ENCODE measurements at regions not wholly inside any gene's neighbourhood (a gene's known extent, or its start where the extent isn't known, plus 50 kb on each side); places are given as distances from the start of the nearest gene placed in this dataset.
"Not testable (repeated sequence)": the region's sequence is repeated elsewhere in the genome, so short reads cannot be mapped to it uniquely, and the experiment has no call there.

- ATAC-seq (no peak), DNase-seq (no peak)
- H3K27me3 Mint-ChIP-seq, result no peaks in the 10 kb centered on the region
- H3K9me3 Mint-ChIP-seq (ENCODE audit: low read depth), result no peaks in the 10 kb centered on the region
- CTCF ChIA-PET, result no interaction called here
- H3K27ac Mint-ChIP-seq, result peak overlapping the region; percentile 73
- peaks cover 2% of the 10 kb centered on the region for H3K4me1 Mint-ChIP-seq
- no peaks in the 10 kb centered on the region for H3K36me3 Mint-ChIP-seq
- peak overlapping the region; percentile 28 for H3K4me3 Mint-ChIP-seq
These were observed 323.5 kb downstream of the DAD1 start for GRCh38 chr14:22265319-22266141.

GRCh38 chr14:22264759-22265158, 324.3 kb downstream of the DAD1 start:
- Mint-ChIP-seq H3K4me3 (no peak overlapping the region), H3K27ac (no peak overlapping the region), H3K4me1 (peaks cover 2% of the 10 kb centered on the region), H3K9me3 (ENCODE audit: low read depth) (no peaks in the 10 kb centered on the region), H3K27me3 (no peaks in the 10 kb centered on the region), H3K36me3 (no peaks in the 10 kb centered on the region)
- no peak for ATAC-seq
- no peak for DNase-seq
- CTCF ChIA-PET, result no interaction called here

GRCh38 chr14:22263961-22264360, 325.1 kb downstream of the DAD1 start:
- ATAC-seq (no peak), DNase-seq (no peak)
- Mint-ChIP-seq H3K4me3 (no peak overlapping the region), H3K4me1 (peaks cover 2% of the 10 kb centered on the region), H3K36me3 (no peaks in the 10 kb centered on the region), H3K27ac (no peak overlapping the region), H3K27me3 (no peaks in the 10 kb centered on the region), H3K9me3 (ENCODE audit: low read depth) (no peaks in the 10 kb centered on the region)
- CTCF ChIA-PET, result no interaction called here

- Mint-ChIP-seq H3K4me3 (no peak overlapping the region), H3K9me3 (ENCODE audit: low read depth) (no peaks in the 10 kb centered on the region), H3K27me3 (no peaks in the 10 kb centered on the region), H3K27ac (no peak overlapping the region), H3K4me1 (peaks cover 2% of the 10 kb centered on the region), H3K36me3 (no peaks in the 10 kb centered on the region)
- no peak for DNase-seq
- ATAC-seq, result no peak
- CTCF ChIA-PET, result no interaction called here
These were observed 326.1 kb downstream of the DAD1 start for GRCh38 chr14:22262881-22263280.

GRCh38 chr14:22255017-22255950, 333.7 kb downstream of the DAD1 start:
- ATAC-seq (no peak), DNase-seq (no peak)
- Mint-ChIP-seq H3K27me3 (no peaks in the 10 kb centered on the region), H3K4me3 (no peak overlapping the region), H3K36me3 (no peaks in the 10 kb centered on the region), H3K4me1 (no peaks in the 10 kb centered on the region), H3K27ac (no peak overlapping the region), H3K9me3 (ENCODE audit: low read depth) (no peaks in the 10 kb centered on the region)
- CTCF ChIA-PET, result no interaction called here

GRCh38 chr14:22252686-22253085, 336.3 kb downstream of the DAD1 start:
- no peaks in the 10 kb centered on the region for H3K36me3 Mint-ChIP-seq
- CTCF ChIA-PET, result no interaction called here
- H3K4me3 Mint-ChIP-seq, result no peak overlapping the region
- no peak for ATAC-seq
- H3K9me3 Mint-ChIP-seq (ENCODE audit: low read depth), result no peaks in the 10 kb centered on the region
- DNase-seq, result no peak
- no peaks in the 10 kb centered on the region for H3K27me3 Mint-ChIP-seq
- H3K4me1 Mint-ChIP-seq, result no peaks in the 10 kb centered on the region
- H3K27ac Mint-ChIP-seq, result no peak overlapping the region

GRCh38 chr14:22251090-22251489, 337.9 kb downstream of the DAD1 start:
- H3K9me3 Mint-ChIP-seq (ENCODE audit: low read depth), result no peaks in the 10 kb centered on the region
- no peaks in the 10 kb centered on the region for H3K27me3 Mint-ChIP-seq
- CTCF ChIA-PET, result no interaction called here
- H3K36me3 Mint-ChIP-seq, result no peaks in the 10 kb centered on the region
- no peak overlapping the region for H3K4me3 Mint-ChIP-seq
- DNase-seq, result no peak
- H3K27ac Mint-ChIP-seq, result no peak overlapping the region
- no peaks in the 10 kb centered on the region for H3K4me1 Mint-ChIP-seq
- ATAC-seq, result no peak

GRCh38 chr14:22249770-22250169, 339.3 kb downstream of the DAD1 start:
- Mint-ChIP-seq H3K27me3 (no peaks in the 10 kb centered on the region), H3K4me3 (no peak overlapping the region), H3K9me3 (ENCODE audit: low read depth) (no peaks in the 10 kb centered on the region), H3K27ac (no peak overlapping the region), H3K36me3 (no peaks in the 10 kb centered on the region), H3K4me1 (no peaks in the 10 kb centered on the region)
- CTCF ChIA-PET, result no interaction called here
- DNase-seq, result no peak
- ATAC-seq, result no peak

GRCh38 chr14:22243971-22244581, 344.9 kb downstream of the DAD1 start:
- DNase-seq (no peak), ATAC-seq (no peak)
- no peaks in the 10 kb centered on the region for H3K27me3 Mint-ChIP-seq
- H3K4me1 Mint-ChIP-seq, result no peaks in the 10 kb centered on the region
- no peak overlapping the region for H3K4me3 Mint-ChIP-seq
- H3K27ac Mint-ChIP-seq, result no peak overlapping the region
- H3K36me3 Mint-ChIP-seq, result no peaks in the 10 kb centered on the region
- H3K9me3 Mint-ChIP-seq (ENCODE audit: low read depth), result no peaks in the 10 kb centered on the region
- CTCF ChIA-PET, result no interaction called here

GRCh38 chr14:22238320-22238719, 350.7 kb downstream of the DAD1 start:
- CTCF ChIA-PET; H3K4me3 Mint-ChIP-seq; H3K9me3 Mint-ChIP-seq (ENCODE audit: low read depth): not testable (repeated sequence)

GRCh38 chr14:22233377-22233776, 355.6 kb downstream of the DAD1 start:
- Mint-ChIP-seq H3K4me1 (peaks cover 2% of the 10 kb centered on the region), H3K9me3 (ENCODE audit: low read depth) (no peaks in the 10 kb centered on the region), H3K36me3 (no peaks in the 10 kb centered on the region), H3K4me3 (no peak overlapping the region), H3K27me3 (no peaks in the 10 kb centered on the region), H3K27ac (no peak overlapping the region)
- CTCF ChIA-PET, result no interaction called here
- ATAC-seq (no peak), DNase-seq (no peak)

More at GRCh38 chr14:22238320-22238719, 350.7 kb downstream of the DAD1 start:
- ATAC-seq, H3K27me3 Mint-ChIP-seq, H3K27ac Mint-ChIP-seq, DNase-seq, H3K4me1 Mint-ChIP-seq, H3K36me3 Mint-ChIP-seq: not testable (repeated sequence)

- Mint-ChIP-seq H3K27me3 (no peaks in the 10 kb centered on the region), H3K4me3 (no peak overlapping the region), H3K27ac (no peak overlapping the region), H3K4me1 (peaks cover 2% of the 10 kb centered on the region), H3K9me3 (ENCODE audit: low read depth) (no peaks in the 10 kb centered on the region), H3K36me3 (no peaks in the 10 kb centered on the region)
- DNase-seq (no peak), ATAC-seq (no peak)
- CTCF ChIA-PET, result no interaction called here
These were observed 356.1 kb downstream of the DAD1 start for GRCh38 chr14:22232933-22233332.

- DNase-seq (no peak), ATAC-seq (no peak)
- H3K36me3 Mint-ChIP-seq, result no peaks in the 10 kb centered on the region
These were observed 356.5 kb downstream of the DAD1 start for GRCh38 chr14:22232486-22232885.

More at GRCh38 chr14:22232486-22232885, 356.5 kb downstream of the DAD1 start:
- Mint-ChIP-seq H3K27ac (no peak overlapping the region), H3K27me3 (no peaks in the 10 kb centered on the region), H3K4me1 (peaks cover 2% of the 10 kb centered on the region), H3K9me3 (ENCODE audit: low read depth) (no peaks in the 10 kb centered on the region), H3K4me3 (no peak overlapping the region)
- CTCF ChIA-PET, result no interaction called here

Measured in activated CD8-positive, alpha-beta memory T cell treated with anti-CD3 and anti-CD28 coated beads, Interleukin-2, amount 10 ng/mL, durations not matched to agents 7 days and 5 days (primary cell).